Stimulated activated CD8-positive, alpha-beta memory T cell treated with anti-CD3 and anti-CD28 coated beads, Interleukin-15, amount 100 ng/mL, for 48 hours (primary cell): ENCODE measurements at regions not wholly inside any gene's neighbourhood (a gene's known extent, or its start where the extent isn't known, plus 50 kb on each side); places are given as distances from the start of the nearest gene placed in this dataset.

Source experiments
- DNase-seq, 2 donors: peaks; one replicate each; pipeline ENCODE4 v3.0.0-alpha.2; 2020; ENCODE audit warnings: low read depth in 2 of 2

GRCh38 chr15:39115379-39116057, 465.4 kb upstream of the THBS1 start:
- DNase-seq, result no peak

- DNase-seq, result no peak
Observed at GRCh38 chr15:39118510-39118909, 462.4 kb upstream of the THBS1 start.

- DNase-seq, result no peak
Observed at GRCh38 chr15:39124155-39124552, 456.7 kb upstream of the THBS1 start.

GRCh38 chr15:39124553-39125171, 456.2 kb upstream of the THBS1 start:
- no peak for DNase-seq

- DNase-seq, result no peak
Observed at GRCh38 chr15:39125226-39125625, 455.7 kb upstream of the THBS1 start.

- DNase-seq, result no peak
Observed at GRCh38 chr15:39125904-39126303, 455.0 kb upstream of the THBS1 start.

GRCh38 chr15:39127151-39127790, 453.6 kb upstream of the THBS1 start:
- DNase-seq, result no peak

GRCh38 chr15:39127925-39128617, 452.8 kb upstream of the THBS1 start:
- no peak for DNase-seq

- no peak for DNase-seq
Observed at GRCh38 chr15:39128746-39129145, 452.1 kb upstream of the THBS1 start.

GRCh38 chr15:39130556-39131379, 450.1 kb upstream of the THBS1 start:
- no peak for DNase-seq

GRCh38 chr15:39131609-39132008, 449.3 kb upstream of the THBS1 start:
- no peak for DNase-seq

GRCh38 chr15:39132070-39132469, 448.8 kb upstream of the THBS1 start:
- no peak for DNase-seq

GRCh38 chr15:39132954-39133600, 447.8 kb upstream of the THBS1 start:
- DNase-seq, result no peak

GRCh38 chr15:39134282-39134681, 446.6 kb upstream of the THBS1 start:
- DNase-seq, result no peak

- no peak for DNase-seq
Observed at GRCh38 chr15:39135989-39136388, 444.9 kb upstream of the THBS1 start.

GRCh38 chr15:39139431-39140059, 441.3 kb upstream of the THBS1 start:
- DNase-seq, result no peak

- no peak for DNase-seq
Observed at GRCh38 chr15:39140060-39140604, 440.7 kb upstream of the THBS1 start.

- no peak for DNase-seq
Observed at GRCh38 chr15:39142500-39142899, 438.4 kb upstream of the THBS1 start.

GRCh38 chr15:39143479-39143878, 437.4 kb upstream of the THBS1 start:
- no peak for DNase-seq

- no peak for DNase-seq
Observed at GRCh38 chr15:39144051-39144450, 436.8 kb upstream of the THBS1 start.
